Calu3 (cell line): ENCODE measurements at regions not wholly inside any gene's neighbourhood (a gene's known extent, or its start where the extent isn't known, plus 50 kb on each side); places are given as distances from the start of the nearest gene placed in this dataset.

Experiments used
- BruUV-seq: library from RNA; stranded (reverse); fragments of 400-500 nt; replicated peaks from 2 replicates; lab custom pipeline; 2021; lab: Mats Ljungman, UMichigan
- CTCF ChIA-PET: fragments of 300-600 bp; sonication (Branson Sonifier 250); formaldehyde crosslinking; loops from one replicate; lab custom pipeline; 2022; ENCODE audit warnings: antibody characterized with exemption; lab: Charles Lee
- DNase-seq: peaks from one replicate; pipeline ENCODE4 v3.0.0; 2022
- H3K27ac Mint-ChIP-seq: one replicate; pipeline ENCODE4 v1.8.0; 2022; ENCODE audit warnings: mixed read lengths; ENCODE audit not compliant: unreplicated experiment
- H3K27me3 Mint-ChIP-seq: one replicate; pipeline ENCODE4 v1.8.0; 2022; ENCODE audit warnings: mixed read lengths; ENCODE audit not compliant: unreplicated experiment
- H3K36me3 Mint-ChIP-seq: one replicate; pipeline ENCODE4 v1.8.0; 2022; ENCODE audit warnings: mild to moderate bottlenecking, moderate library complexity, mixed read lengths; ENCODE audit not compliant: insufficient read depth, unreplicated experiment
- H3K4me1 Mint-ChIP-seq: one replicate; pipeline ENCODE4 v1.8.0; 2022; ENCODE audit warnings: mild to moderate bottlenecking, low read depth, mixed read lengths; ENCODE audit not compliant: unreplicated experiment
- H3K4me3 Mint-ChIP-seq: one replicate; pipeline ENCODE4 v1.8.0; 2022; ENCODE audit warnings: mild to moderate bottlenecking, low read depth, moderate library complexity, mixed read lengths; ENCODE audit not compliant: unreplicated experiment
- H3K9me3 Mint-ChIP-seq: one replicate; pipeline ENCODE4 v1.8.0; 2022; ENCODE audit warnings: low read depth, mixed read lengths; ENCODE audit not compliant: unreplicated experiment
- intact Hi-C: fragments of 100-400 bp; cut with micrococcal nuclease; formaldehyde crosslinking; loops from one replicate; pipeline ENCODE4 v1.10.0; 2022; ENCODE audit not compliant: unreplicated experiment
- TF ChIP-seq, protein P1 (sequence below): fragments of 200-600 bp; IDR thresholded peaks from one replicate; pipeline ENCODE4 v1.8.0; 2022; ENCODE audit warnings: antibody characterized with exemption; ENCODE audit not compliant: unreplicated experiment

DNA sequence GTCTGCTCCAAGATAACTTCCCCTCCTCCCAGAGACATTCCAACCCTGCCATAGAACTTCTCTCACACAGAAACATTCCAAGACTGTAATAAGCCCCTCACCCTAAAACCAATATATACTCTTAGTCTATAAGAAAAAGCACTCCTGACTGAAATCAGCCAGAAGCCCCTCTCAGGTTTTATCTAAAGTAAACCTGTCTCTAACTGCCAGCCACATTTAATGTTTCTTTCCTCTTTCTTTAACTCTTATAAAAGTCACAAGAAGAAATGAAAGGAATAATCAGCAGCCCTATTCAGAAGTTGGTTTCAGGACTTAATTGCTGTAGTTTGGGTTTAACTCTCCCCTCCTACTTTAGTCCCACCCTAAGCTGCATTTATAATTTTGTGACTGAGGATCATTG, 165.0 kb upstream of the ZCCHC13 start:
- CTCF ChIA-PET, result no interaction called here
- Mint-ChIP-seq H3K27ac (no peak overlapping the region), H3K4me3 (no peak overlapping the region), H3K9me3 (peaks cover 10% of the 10 kb centered on the region), H3K27me3 (no peaks in the 10 kb centered on the region), H3K36me3 (no peaks in the 10 kb centered on the region), H3K4me1 (no peaks in the 10 kb centered on the region)
- intact Hi-C loops, result loop anchor here (10.0 kb wide), 1 partner anchor 206 kb away; no protein-coding TSS in a partner anchor
- DNase-seq, result no peak
- TF ChIP-seq, protein P1, sequence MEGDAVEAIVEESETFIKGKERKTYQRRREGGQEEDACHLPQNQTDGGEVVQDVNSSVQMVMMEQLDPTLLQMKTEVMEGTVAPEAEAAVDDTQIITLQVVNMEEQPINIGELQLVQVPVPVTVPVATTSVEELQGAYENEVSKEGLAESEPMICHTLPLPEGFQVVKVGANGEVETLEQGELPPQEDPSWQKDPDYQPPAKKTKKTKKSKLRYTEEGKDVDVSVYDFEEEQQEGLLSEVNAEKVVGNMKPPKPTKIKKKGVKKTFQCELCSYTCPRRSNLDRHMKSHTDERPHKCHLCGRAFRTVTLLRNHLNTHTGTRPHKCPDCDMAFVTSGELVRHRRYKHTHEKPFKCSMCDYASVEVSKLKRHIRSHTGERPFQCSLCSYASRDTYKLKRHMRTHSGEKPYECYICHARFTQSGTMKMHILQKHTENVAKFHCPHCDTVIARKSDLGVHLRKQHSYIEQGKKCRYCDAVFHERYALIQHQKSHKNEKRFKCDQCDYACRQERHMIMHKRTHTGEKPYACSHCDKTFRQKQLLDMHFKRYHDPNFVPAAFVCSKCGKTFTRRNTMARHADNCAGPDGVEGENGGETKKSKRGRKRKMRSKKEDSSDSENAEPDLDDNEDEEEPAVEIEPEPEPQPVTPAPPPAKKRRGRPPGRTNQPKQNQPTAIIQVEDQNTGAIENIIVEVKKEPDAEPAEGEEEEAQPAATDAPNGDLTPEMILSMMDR, result no peak
- no TSS peak for BruUV-seq

DNA sequence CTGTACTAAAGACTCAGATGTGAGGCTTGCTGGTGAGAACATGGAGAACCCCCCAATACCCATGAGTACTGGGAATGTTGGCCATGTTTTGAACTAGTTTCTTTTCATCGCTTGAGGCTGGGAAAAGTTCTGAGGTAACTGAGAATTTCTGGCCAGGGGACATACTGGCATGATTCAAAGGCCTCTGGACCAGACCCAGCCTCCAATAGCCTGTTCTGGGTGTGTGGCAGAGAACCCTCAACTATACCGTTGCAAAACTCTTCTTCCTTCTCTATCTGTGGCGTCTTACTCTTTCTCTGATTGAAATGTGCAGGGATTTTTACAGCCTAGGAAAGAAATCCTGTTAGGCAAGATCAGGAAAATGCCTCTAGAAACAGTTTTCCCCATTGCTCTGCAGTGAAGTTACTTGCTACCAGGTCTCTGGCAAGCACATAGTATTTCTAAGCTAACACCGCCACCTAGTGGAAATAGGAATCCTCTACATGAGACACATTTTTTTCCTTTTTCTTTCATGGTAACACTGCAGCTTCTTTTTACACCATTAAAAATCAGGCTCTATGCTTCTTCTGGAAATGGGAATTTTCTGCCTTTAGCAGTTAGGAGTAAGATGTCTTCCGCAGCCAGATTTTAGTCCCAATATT, 170.7 kb upstream of the ZCCHC13 start:
- no peaks in the 10 kb centered on the region for H3K27me3 Mint-ChIP-seq
- intact Hi-C loops, result loop anchor here (1.0 to 10.0 kb wide), 3 partner anchors 118 to 278 kb away; no protein-coding TSS in a partner anchor
- no peaks in the 10 kb centered on the region for H3K36me3 Mint-ChIP-seq
- BruUV-seq, result no TSS peak
- peak; percentile 30 for DNase-seq
- TF ChIP-seq, protein P1, result peak; percentile 51
- H3K4me3 Mint-ChIP-seq, result no peak overlapping the region
- no peak overlapping the region for H3K27ac Mint-ChIP-seq
- H3K9me3 Mint-ChIP-seq, result peaks cover 3% of the 10 kb centered on the region
- CTCF ChIA-PET, result interaction anchor here (1.0 to 1.3 kb wide), 2 partner anchors 277 to 281 kb away, joined by 3 read pairs; partner anchors contain the start of gene XIST
- H3K4me1 Mint-ChIP-seq, result no peaks in the 10 kb centered on the region

DNA sequence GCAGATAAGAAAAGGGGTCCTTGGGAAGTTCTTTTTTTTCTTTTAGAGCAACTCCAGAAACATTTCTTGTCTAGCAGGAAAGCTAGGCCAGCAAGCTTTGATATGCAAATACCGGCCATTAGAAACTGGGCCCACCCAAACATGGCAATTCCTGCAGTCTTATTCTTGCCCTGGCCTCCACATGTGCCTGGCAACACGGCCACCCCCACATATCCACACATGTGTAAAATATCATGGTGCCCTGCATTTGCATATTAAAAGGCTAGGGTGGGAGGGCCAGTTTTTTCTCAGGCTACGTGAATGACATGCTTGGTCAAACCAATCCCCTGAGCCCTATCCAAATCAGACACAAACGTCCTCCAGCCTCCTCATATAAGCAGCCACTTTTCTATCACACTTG, 171.7 kb upstream of the ZCCHC13 start:
- CTCF ChIA-PET, result no interaction called here
- H3K36me3 Mint-ChIP-seq, result no peaks in the 10 kb centered on the region
- no TSS peak for BruUV-seq
- TF ChIP-seq, protein P1, result no peak
- H3K27ac Mint-ChIP-seq, result no peak overlapping the region
- no peak for DNase-seq
- no peaks in the 10 kb centered on the region for H3K4me1 Mint-ChIP-seq
- H3K4me3 Mint-ChIP-seq, result no peak overlapping the region
- intact Hi-C loops, result loop anchor here (10.0 kb wide), 1 partner anchor 213 kb away; no protein-coding TSS in a partner anchor
- H3K9me3 Mint-ChIP-seq, result no peaks in the 10 kb centered on the region
- H3K27me3 Mint-ChIP-seq, result no peaks in the 10 kb centered on the region

DNA sequence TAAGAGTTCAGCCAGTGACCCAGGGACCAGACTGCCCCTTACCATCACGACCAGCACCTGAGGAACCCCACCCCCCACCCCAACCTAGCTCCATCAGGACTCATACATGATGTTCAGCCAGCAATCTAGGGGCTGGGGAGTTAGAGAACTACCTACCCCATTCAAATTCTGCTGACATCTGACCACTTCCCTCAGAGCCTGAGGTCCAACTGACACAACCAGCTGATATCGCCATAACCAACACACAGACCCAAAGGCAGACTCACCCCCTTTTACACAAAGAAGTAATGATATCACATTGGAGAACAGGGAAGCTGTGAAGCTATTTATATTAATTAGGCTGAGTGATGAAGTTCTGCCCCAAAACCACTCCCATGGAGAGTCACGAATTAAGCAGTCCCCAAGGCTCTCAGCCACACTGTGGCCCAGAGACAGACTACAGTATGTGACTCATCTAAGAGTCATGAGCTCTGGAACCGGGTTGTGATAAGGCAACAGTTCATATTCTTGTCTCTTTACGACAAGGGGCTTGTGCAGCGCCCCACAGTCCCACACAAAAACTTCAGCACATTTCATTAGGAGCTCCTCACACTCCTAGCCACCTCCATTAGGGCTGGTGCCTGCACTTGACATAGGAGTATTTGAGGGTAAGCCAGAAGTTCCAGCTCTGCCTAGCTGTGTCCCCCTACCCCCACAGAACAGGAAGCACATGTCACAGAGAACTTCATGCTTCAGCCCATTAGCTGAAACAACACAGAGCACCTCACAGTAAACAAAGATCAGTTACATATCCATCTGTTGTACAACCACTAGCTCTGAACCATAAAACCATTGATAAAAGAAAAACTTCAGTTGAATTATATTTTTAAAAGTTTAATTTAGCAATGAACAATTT, 184.7 kb upstream of the ZCCHC13 start:
- no TSS peak for BruUV-seq
- intact Hi-C loops, result no loop called here
- no peak overlapping the region for H3K27ac Mint-ChIP-seq
- peaks cover 19% of the 10 kb centered on the region for H3K4me1 Mint-ChIP-seq
- no peaks in the 10 kb centered on the region for H3K27me3 Mint-ChIP-seq
- H3K9me3 Mint-ChIP-seq, result no peaks in the 10 kb centered on the region
- DNase-seq, result peak; percentile 17
- H3K36me3 Mint-ChIP-seq, result no peaks in the 10 kb centered on the region
- H3K4me3 Mint-ChIP-seq, result peak overlapping the region; percentile 44
- CTCF ChIA-PET, result interaction anchor here (0.6 to 1.3 kb wide), 2 partner anchors 225 to 555 kb away, joined by 3 read pairs; no protein-coding TSS in a partner anchor
- TF ChIP-seq, protein P1, result no peak
